ENCODE measurements at regions not wholly inside any gene's neighbourhood (a gene's known extent, or its start where the extent isn't known, plus 50 kb on each side); places are given as distances from the start of the nearest gene placed in this dataset.

- Histone ChIP-seq H3K4me1 (no peaks in the 10 kb centered on the region), H3K4me3 (no peak overlapping the region), H3K9me3 (no peaks in the 10 kb centered on the region), H3K36me3 (no peaks in the 10 kb centered on the region), H3K27me3 (no peaks in the 10 kb centered on the region), H3K27ac (no peak overlapping the region)
- intact Hi-C loops (cut with DNase I): no loop called here
- TF ChIP-seq, protein P1, sequence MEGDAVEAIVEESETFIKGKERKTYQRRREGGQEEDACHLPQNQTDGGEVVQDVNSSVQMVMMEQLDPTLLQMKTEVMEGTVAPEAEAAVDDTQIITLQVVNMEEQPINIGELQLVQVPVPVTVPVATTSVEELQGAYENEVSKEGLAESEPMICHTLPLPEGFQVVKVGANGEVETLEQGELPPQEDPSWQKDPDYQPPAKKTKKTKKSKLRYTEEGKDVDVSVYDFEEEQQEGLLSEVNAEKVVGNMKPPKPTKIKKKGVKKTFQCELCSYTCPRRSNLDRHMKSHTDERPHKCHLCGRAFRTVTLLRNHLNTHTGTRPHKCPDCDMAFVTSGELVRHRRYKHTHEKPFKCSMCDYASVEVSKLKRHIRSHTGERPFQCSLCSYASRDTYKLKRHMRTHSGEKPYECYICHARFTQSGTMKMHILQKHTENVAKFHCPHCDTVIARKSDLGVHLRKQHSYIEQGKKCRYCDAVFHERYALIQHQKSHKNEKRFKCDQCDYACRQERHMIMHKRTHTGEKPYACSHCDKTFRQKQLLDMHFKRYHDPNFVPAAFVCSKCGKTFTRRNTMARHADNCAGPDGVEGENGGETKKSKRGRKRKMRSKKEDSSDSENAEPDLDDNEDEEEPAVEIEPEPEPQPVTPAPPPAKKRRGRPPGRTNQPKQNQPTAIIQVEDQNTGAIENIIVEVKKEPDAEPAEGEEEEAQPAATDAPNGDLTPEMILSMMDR (IDR thresholded peaks at IDR 0.05): no peak
- TF ChIP-seq POLR2A (IDR thresholded peaks at IDR 0.05): no peak
- no peak for TF ChIP-seq POLR2AphosphoS5 (IDR thresholded peaks at IDR 0.05; ENCODE audit: insufficient read depth in 1 of 2, low read depth in 1 of 2)
- DNase-seq (ENCODE audit: extremely low spot score in 2 of 2): no peak
These were observed 172.0 kb upstream of the GLRA2 start for GRCh38 chrX:14357314-14357713.

DNA sequence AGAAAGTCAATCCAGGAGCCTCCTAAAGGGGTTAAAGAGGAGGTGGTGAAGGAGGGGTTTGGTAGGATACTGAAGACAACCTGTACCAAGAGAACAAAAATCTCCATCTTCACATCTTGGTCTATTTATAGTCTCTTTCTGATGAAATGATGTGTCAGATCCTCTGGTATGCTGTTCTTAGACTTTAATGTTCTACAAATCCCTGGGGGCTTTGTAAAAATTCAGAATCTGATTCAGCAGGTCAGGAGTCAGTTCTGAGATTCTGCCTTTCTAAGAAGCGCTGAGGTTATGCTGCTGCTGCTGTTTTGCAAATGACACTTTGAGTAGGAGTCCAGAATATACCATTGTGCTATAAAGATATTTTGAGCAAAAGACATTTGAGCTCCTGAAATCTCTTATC is 172.9 kb upstream of the GLRA2 start:
- no peaks in the 10 kb centered on the region for H3K4me1 ChIP-seq
- no peaks in the 10 kb centered on the region for H3K36me3 ChIP-seq
- no peak for DNase-seq (ENCODE audit: extremely low spot score in 2 of 2)
- no peaks in the 10 kb centered on the region for H3K9me3 ChIP-seq
- intact Hi-C loops (cut with DNase I): no loop called here
- no peak overlapping the region for H3K4me3 ChIP-seq
- H3K27me3 ChIP-seq: no peaks in the 10 kb centered on the region
- no peak overlapping the region for H3K27ac ChIP-seq
- TF ChIP-seq POLR2A (IDR thresholded peaks at IDR 0.05) (no peak), POLR2AphosphoS5 (IDR thresholded peaks at IDR 0.05; ENCODE audit: insufficient read depth in 1 of 2, low read depth in 1 of 2) (no peak)
- TF ChIP-seq, protein P1 (IDR thresholded peaks at IDR 0.05): no peak

- no peak overlapping the region for H3K4me3 ChIP-seq
- DNase-seq (ENCODE audit: extremely low spot score in 2 of 2): no peak
- TF ChIP-seq, protein P1 (IDR thresholded peaks at IDR 0.05): no peak
- TF ChIP-seq POLR2AphosphoS5 (IDR thresholded peaks at IDR 0.05; ENCODE audit: insufficient read depth in 1 of 2, low read depth in 1 of 2): no peak
- no peak overlapping the region for H3K27ac ChIP-seq
- no peaks in the 10 kb centered on the region for H3K27me3 ChIP-seq
- H3K36me3 ChIP-seq: no peaks in the 10 kb centered on the region
- intact Hi-C loops (cut with DNase I): no loop called here
- H3K9me3 ChIP-seq: no peaks in the 10 kb centered on the region
- H3K4me1 ChIP-seq: no peaks in the 10 kb centered on the region
These were observed 173.8 kb upstream of the GLRA2 start for GRCh38 chrX:14355556-14355955.

DNA sequence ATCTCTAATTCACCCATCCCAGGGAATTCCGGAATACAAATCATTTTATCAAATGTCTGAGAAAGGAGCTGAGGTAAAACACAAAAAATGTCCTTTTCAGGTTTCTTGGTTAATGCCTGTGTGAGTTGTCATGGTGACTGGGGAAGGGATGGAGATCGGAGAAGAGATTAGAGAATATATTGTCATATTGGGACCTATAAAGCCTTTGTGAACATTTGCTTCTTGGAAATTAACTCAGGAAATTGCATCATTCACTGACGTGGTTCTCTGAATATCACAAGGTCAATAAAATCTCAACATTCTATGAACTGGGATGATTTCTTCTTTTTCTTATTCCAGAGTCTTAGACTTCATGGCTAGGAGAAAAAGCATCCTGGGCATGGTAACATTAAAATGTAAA is 174.8 kb upstream of the GLRA2 start:
- intact Hi-C loops (cut with DNase I): no loop called here
- H3K27ac ChIP-seq: no peak overlapping the region
- TF ChIP-seq POLR2AphosphoS5 (IDR thresholded peaks at IDR 0.05; ENCODE audit: insufficient read depth in 1 of 2, low read depth in 1 of 2) (peak in 1 of 2 donors; percentile 15), POLR2A (IDR thresholded peaks at IDR 0.05) (no peak)
- TF ChIP-seq, protein P1 (IDR thresholded peaks at IDR 0.05): no peak
- no peak for DNase-seq (ENCODE audit: extremely low spot score in 2 of 2)
- no peak overlapping the region for H3K4me3 ChIP-seq
- no peaks in the 10 kb centered on the region for H3K36me3 ChIP-seq
- H3K27me3 ChIP-seq: no peaks in the 10 kb centered on the region
- no peaks in the 10 kb centered on the region for H3K9me3 ChIP-seq
- no peaks in the 10 kb centered on the region for H3K4me1 ChIP-seq

DNA sequence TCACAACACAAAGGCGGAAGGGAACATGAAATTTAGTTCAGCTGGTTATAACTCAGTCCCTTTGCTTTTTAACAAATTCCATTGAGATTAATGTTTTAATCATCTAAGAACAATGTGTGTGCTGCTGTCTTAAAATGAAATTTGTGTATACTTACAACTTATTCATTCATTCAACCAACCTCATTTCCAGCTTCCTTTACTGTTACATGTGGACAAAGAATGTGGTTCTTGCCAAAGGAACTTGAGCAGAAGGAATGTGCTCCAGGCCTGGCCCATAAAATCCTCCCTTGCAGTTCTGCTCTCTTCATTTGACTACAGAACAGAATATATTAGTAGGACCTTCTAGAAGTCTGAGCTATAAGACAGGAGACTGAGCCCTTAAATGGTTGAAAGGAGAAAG is 176.8 kb upstream of the GLRA2 start:
- no peaks in the 10 kb centered on the region for H3K36me3 ChIP-seq
- TF ChIP-seq, protein P1 (IDR thresholded peaks at IDR 0.05): no peak
- no peak for TF ChIP-seq POLR2AphosphoS5 (IDR thresholded peaks at IDR 0.05; ENCODE audit: insufficient read depth in 1 of 2, low read depth in 1 of 2)
- TF ChIP-seq POLR2A (IDR thresholded peaks at IDR 0.05): no peak
- intact Hi-C loops (cut with DNase I): no loop called here
- no peaks in the 10 kb centered on the region for H3K4me1 ChIP-seq
- no peaks in the 10 kb centered on the region for H3K9me3 ChIP-seq
- DNase-seq (ENCODE audit: extremely low spot score in 2 of 2): no peak
- no peak overlapping the region for H3K27ac ChIP-seq
- no peak overlapping the region for H3K4me3 ChIP-seq
- H3K27me3 ChIP-seq: no peaks in the 10 kb centered on the region

Data from vagina (tissue), 2 donors.